GM12865 (cell line): ENCODE measurements at regions not wholly inside any gene's neighbourhood (a gene's known extent, or its start where the extent isn't known, plus 50 kb on each side); places are given as distances from the start of the nearest gene placed in this dataset.

Source experiments
- DNase-seq: peaks from one replicate; pipeline ENCODE4 v3.0.0; 2010; ENCODE audit warnings: low read depth
- H3K4me3 ChIP-seq: 2 replicates; pipeline ENCODE4 v1.5.1; 2011; ENCODE audit warnings: mild to moderate bottlenecking, low read depth, low read length, control low read depth
- CTCF ChIP-seq: IDR thresholded peaks from 2 replicates; pipeline ENCODE4 v1.5.1; 2011; ENCODE audit warnings: low read length, control low read depth, low read depth, inconsistent platforms; ENCODE audit not compliant: insufficient read depth; ENCODE audit errors: missing control alignments

GRCh38 chr6:125499535-125499934, 197.8 kb upstream of the HDDC2 start:
- no peak for DNase-seq
- no peak for TF ChIP-seq CTCF
- H3K4me3 ChIP-seq: no peak overlapping the region

GRCh38 chr6:125503181-125503580, 201.4 kb upstream of the HDDC2 start:
- no peak overlapping the region for H3K4me3 ChIP-seq
- DNase-seq: no peak
- no peak for TF ChIP-seq CTCF

- DNase-seq: peak; percentile 29
- TF ChIP-seq CTCF: no peak
- H3K4me3 ChIP-seq: no peak overlapping the region
Observed at GRCh38 chr6:125507987-125508655, 206.4 kb upstream of the HDDC2 start.

GRCh38 chr6:125508793-125509192, 207.0 kb upstream of the HDDC2 start:
- H3K4me3 ChIP-seq: no peak overlapping the region
- no peak for TF ChIP-seq CTCF
- no peak for DNase-seq

GRCh38 chr6:125509477-125509876, 207.7 kb upstream of the HDDC2 start:
- TF ChIP-seq CTCF: no peak

GRCh38 chr6:125510405-125510804, 208.6 kb upstream of the HDDC2 start:
- TF ChIP-seq CTCF: no peak
- no peak overlapping the region for H3K4me3 ChIP-seq
- DNase-seq: no peak

More at GRCh38 chr6:125509477-125509876, 207.7 kb upstream of the HDDC2 start:
- H3K4me3 ChIP-seq: no peak overlapping the region
- no peak for DNase-seq

- no peak for TF ChIP-seq CTCF
- H3K4me3 ChIP-seq: no peak overlapping the region
- no peak for DNase-seq
Observed at GRCh38 chr6:125511809-125512396, 210.1 kb upstream of the HDDC2 start.
